ENCODE measurements at regions not wholly inside any gene's neighbourhood (a gene's known extent, or its start where the extent isn't known, plus 50 kb on each side); places are given as distances from the start of the nearest gene placed in this dataset.

DNA sequence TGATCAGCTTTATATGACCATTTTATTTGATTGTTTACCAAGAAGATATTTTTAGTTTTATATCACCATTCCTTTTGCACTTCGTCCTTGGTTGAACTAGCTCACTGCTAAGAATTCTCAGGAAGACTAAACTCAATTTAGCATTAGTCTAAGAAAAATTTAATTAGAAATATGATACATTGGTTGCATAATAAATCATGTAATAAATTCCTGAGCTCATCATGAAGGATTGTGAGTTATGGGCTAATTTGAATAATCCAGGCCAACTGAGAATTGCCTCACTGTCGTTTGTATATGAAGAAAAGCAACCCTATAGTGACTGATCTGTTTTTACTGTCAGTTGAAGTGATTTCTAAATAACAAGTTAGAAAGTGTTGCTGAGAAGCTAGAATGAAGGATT, 725.5 kb downstream of the DNAJB9 start:
- no peak for DNase-seq (ENCODE audit: low spot score)

DNA sequence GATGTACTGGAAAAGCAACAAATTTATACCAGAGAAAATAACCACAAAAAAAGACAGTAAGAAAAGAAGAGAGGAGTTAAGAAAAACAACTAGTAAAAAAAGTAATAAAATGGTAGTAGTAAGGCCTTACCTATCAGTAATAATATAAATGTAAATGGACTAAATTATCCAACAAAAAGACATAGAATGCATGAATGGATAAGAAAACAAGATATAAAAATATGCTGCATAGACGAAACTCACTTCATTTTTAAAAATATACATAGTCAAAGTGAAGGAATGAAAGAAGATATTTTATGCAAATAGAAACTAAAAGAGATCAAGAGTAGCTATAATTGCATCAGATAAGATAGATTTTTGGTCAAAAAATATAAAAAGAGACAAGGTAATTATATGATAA, 739.1 kb downstream of the DNAJB9 start:
- no peak for DNase-seq (ENCODE audit: low spot score)

- no peak for DNase-seq (ENCODE audit: low spot score)
Measured at GRCh38 chr7:109309790-109310189, 740.1 kb downstream of the DNAJB9 start.

- no peak for DNase-seq (ENCODE audit: low spot score)
Measured at GRCh38 chr7:109318136-109318535, 748.5 kb downstream of the DNAJB9 start.

- no peak for DNase-seq (ENCODE audit: low spot score)
Measured at GRCh38 chr7:109322833-109323232, 753.2 kb downstream of the DNAJB9 start.

GRCh38 chr7:109331423-109331822, 761.7 kb downstream of the DNAJB9 start:
- no peak for DNase-seq (ENCODE audit: low spot score)

DNA sequence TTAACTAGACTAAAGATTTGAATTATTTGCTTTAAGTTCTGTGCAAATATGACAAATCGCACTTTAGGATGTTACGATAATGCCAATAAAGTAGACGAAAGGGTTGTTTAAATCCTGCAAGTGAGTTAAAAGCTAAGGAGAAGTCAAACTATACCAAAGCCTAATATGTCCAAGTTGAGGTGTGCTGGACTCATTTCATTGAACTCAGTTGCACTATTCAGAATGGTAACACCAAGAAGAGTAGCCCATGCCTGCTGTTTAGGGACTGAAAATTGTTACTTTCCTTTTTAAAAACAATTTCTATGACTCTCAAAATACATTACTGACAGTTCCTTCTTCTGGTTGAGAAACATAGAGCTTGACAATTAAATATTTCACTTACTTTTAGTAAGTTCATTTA, 766.3 kb downstream of the DNAJB9 start:
- DNase-seq (ENCODE audit: low spot score) = no peak

DNA sequence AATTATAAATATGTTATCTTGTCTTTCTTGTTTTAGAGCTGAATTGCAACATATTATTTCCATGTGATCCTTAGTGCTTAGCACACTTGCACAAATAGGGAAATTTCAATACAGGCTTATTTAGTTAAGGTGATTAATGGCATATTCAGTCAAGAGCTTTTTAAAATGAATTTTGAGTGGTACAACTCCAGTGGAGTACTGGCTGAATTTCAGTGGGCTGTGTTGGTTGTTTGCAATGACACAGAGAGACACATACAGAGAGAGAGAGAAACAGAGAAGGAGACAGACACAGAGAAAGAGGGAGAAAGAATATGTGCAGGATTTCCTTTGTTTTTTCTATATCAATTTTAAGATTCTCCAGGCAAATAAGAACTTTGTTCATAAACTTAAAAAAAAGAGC, 766.9 kb downstream of the DNAJB9 start:
- no peak for DNase-seq (ENCODE audit: low spot score)

GRCh38 chr7:109343678-109344077, 774.0 kb downstream of the DNAJB9 start:
- no peak for DNase-seq (ENCODE audit: low spot score)

- no peak for DNase-seq (ENCODE audit: low spot score)
Measured at GRCh38 chr7:109351493-109351892, 781.8 kb downstream of the DNAJB9 start.

DNA sequence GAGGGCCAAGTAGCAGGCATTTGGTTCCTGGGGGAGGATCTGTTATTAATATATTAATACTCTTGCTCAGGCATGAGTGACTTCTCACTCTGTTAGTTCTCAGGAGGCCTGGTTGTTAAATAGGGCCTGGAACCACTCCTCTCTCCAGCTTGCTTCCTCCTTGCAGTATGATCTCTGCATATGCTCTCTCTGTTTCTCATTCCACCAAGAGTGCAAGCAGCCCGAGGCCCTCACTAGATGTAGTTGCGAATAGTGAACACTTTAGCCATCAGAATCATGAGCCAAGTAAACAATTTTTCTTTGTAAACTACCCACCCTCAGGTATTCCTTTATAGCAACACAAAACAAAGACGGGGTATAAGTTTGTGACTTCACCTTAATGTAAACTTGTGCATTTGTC, 784.3 kb downstream of the DNAJB9 start:
- DNase-seq (ENCODE audit: low spot score) = no peak

DNA sequence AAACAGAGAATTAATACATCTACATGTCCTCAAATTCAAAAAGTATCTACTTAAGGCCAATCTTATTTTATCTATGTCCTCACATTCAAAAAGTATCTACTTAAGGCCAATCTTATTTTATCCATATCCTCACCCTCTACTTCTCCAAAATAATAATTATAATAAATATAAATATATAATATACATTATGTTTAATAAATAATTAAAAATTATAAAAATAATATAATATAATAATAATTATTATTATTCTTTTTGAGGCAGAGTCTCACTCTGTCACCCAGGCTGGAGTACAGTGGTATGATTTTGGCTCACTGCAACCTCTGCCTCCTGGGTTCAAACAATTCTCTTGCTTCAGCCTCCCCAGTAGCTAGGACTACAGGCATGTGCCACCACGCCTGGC, 784.9 kb downstream of the DNAJB9 start:
- DNase-seq (ENCODE audit: low spot score) = no peak

DNA sequence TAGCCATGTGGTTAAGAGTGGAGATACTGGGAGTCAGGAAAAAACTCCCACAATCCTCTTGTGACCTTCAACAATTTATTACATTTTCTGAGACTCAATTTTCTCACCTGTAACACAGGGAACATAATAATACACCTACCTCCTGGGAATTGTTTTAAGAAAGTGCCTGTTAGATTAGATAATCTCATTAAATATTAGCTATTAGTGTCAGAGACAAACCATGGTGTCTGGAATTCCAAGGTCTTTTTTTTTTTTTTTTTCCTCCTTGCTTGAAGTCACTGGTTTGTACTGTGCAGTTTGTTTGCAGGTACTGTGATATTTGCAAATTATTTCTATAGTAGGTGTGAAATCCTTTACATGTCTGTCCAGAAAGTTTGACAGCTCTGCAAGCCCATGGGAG, 806.1 kb downstream of the DNAJB9 start:
- no peak for DNase-seq (ENCODE audit: low spot score)

GRCh38 chr7:109376576-109376975, 806.9 kb downstream of the DNAJB9 start:
- no peak for DNase-seq (ENCODE audit: low spot score)

DNA sequence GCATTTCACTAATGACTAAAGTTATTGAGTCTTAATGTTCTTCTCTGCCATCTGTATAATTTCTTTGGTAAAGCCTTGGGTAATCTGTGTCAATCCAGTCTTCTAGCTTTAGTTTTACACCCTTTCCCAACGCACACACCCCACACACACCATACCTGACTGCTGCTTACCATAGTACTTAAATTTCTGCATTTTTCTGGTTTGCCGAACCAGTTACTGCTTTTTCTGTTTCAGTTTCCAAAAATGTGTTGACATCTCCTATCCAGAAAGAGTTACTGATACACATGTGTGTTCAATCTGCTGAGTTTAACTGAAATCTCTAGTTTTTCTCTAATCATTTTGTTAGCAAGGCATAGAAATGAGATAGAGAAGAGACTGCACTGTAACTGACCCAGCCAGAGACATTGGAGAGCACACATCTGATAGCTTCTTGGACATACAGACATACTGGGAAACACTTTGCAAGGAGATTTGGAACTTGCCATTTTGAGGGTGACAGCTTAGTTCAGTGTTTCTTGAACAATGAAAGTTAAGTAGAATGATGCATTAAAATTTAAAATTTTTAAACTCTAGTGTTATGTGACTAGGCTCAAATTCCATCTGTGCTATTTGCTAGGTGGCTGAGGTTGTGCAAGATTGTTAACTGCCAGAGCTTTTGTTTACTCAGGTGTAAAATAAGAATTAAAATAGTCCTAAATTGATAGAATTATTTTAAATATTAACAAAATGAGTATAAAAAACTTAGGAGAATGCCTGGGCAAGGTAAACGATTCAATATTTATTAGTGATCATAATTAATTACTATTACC, 807.6 kb downstream of the DNAJB9 start:
- DNase-seq (ENCODE audit: low spot score) = no peak

GRCh38 chr7:109386959-109387358, 817.3 kb downstream of the DNAJB9 start:
- no peak for DNase-seq (ENCODE audit: low spot score)

- no peak for DNase-seq (ENCODE audit: low spot score)
Measured at GRCh38 chr7:109387530-109387929, 817.9 kb downstream of the DNAJB9 start.

- DNase-seq (ENCODE audit: low spot score) = no peak
Measured at GRCh38 chr7:109391240-109391639, 821.6 kb downstream of the DNAJB9 start.

DNA sequence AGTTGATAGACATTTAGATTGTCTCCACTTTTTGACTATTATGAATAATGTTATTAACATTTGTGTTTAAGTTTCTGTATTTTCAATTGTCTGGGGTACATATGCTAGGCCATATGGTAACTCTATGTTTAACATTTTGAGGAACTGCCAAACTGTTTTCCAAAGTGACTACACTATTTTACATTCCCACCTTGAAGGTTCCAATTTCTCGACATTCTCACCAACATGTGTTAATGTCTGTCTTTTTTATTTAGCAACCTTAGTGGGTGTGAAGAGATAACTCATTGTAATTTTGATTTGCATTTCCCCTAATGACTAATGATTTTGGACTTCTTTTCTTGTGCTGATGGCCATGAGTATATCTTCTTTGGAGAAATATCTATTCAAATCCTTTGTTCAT, 832.4 kb downstream of the DNAJB9 start:
- DNase-seq (ENCODE audit: low spot score) = no peak

- DNase-seq (ENCODE audit: low spot score) = no peak
Measured at GRCh38 chr7:109407756-109408155, 838.1 kb downstream of the DNAJB9 start.

- DNase-seq (ENCODE audit: low spot score) = no peak
Measured at GRCh38 chr7:109437957-109438356, 868.3 kb downstream of the DNAJB9 start.

- DNase-seq (ENCODE audit: low spot score) = no peak
Measured at GRCh38 chr7:109449760-109450159, 880.1 kb downstream of the DNAJB9 start.

GRCh38 chr7:109456116-109456515, 886.4 kb downstream of the DNAJB9 start:
- DNase-seq (ENCODE audit: low spot score) = no peak

DNA sequence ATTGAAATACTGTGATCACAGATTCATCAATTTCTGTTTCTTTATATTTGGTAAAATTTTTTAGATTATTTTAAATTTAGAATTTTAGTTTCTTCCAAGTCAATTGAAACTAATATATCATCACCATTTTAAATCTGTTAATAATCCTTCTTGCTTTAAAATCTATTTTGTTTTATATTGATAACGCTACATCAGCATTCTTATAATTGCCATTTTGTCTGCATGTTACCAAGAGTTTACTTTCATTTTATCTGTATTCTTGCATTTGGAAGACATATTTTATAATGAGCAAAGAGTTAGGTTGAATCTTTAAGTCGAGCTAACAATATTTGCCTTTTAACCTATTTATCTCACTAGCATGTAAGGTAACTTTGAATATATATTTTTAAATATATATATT, 890.6 kb downstream of the DNAJB9 start:
- no peak for DNase-seq (ENCODE audit: low spot score)
